ENCODE measurements at regions not wholly inside any gene's neighbourhood (a gene's known extent, or its start where the extent isn't known, plus 50 kb on each side); places are given as distances from the start of the nearest gene placed in this dataset.

GRCh38 chr10:90504172-90504571, 353.7 kb downstream of the HTR7 start:
- intact Hi-C loops (cut with micrococcal nuclease), result no loop called here
- Mint-ChIP-seq H3K4me3 (no peak overlapping the region), H3K36me3 (no peaks in the 10 kb centered on the region), H3K9me3 (peaks cover 0 to 8% (median 0%) of the 10 kb centered on the region in 11 donors), H3K27ac (no peak overlapping the region), H3K27me3 (peaks cover 0 to 2% (median 0%) of the 10 kb centered on the region in 5 donors), H3K4me1 (no peaks in the 10 kb centered on the region)
- ChIA-PET CTCF (no interaction called here), POLR2A (no interaction called here)
- Histone ChIP-seq H3K27ac (ENCODE audit: low read depth, low read length) (no peak overlapping the region), H3K4me1 (ENCODE audit: control insufficient read depth in 2 of 2, insufficient read depth in 2 of 2, low read length in 2 of 2) (no peaks in the 10 kb centered on the region), H3K4me3 (ENCODE audit: low read length) (no peak overlapping the region), H3K9me3 (ENCODE audit: control insufficient read depth in 2 of 3, low read length in 3 of 3) (no peaks in the 10 kb centered on the region), H3K36me3 (ENCODE audit: control insufficient read depth in 2 of 3, insufficient read depth in 3 of 3, low read length in 3 of 3) (no peaks in the 10 kb centered on the region), H3K27me3 (ENCODE audit: control insufficient read depth in 2 of 2, insufficient read depth in 2 of 2, low read length in 2 of 2) (no peaks in the 10 kb centered on the region)
- no peak for DNase-seq
- no peak for ATAC-seq

GRCh38 chr10:90526721-90527120, 331.1 kb downstream of the HTR7 start:
- intact Hi-C loops (cut with micrococcal nuclease), result no loop called here
- H3K27ac ChIP-seq (ENCODE audit: low read depth, low read length), result no peak overlapping the region
- Mint-ChIP-seq H3K4me3 (no peak overlapping the region), H3K36me3 (no peaks in the 10 kb centered on the region), H3K27me3 (peaks cover 0 to 16% (median 4%) of the 10 kb centered on the region in 5 donors), H3K4me1 (no peaks in the 10 kb centered on the region), H3K27ac (no peak overlapping the region), H3K9me3 (peaks cover 0 to 12% (median 6%) of the 10 kb centered on the region in 11 donors)
- H3K4me3 ChIP-seq (ENCODE audit: low read length), result no peak overlapping the region
- no peaks in the 10 kb centered on the region for H3K4me1 ChIP-seq (ENCODE audit: control insufficient read depth in 2 of 2, insufficient read depth in 2 of 2, low read length in 2 of 2)
- CTCF ChIA-PET, result no interaction called here
- ATAC-seq (no peak), DNase-seq (no peak)
- no peaks in the 10 kb centered on the region for H3K36me3 ChIP-seq (ENCODE audit: control insufficient read depth in 2 of 3, insufficient read depth in 3 of 3, low read length in 3 of 3)
- H3K27me3 ChIP-seq (ENCODE audit: control insufficient read depth in 2 of 2, insufficient read depth in 2 of 2, low read length in 2 of 2), result no peaks in the 10 kb centered on the region
- POLR2A ChIA-PET, result no interaction called here
- no peaks in the 10 kb centered on the region for H3K9me3 ChIP-seq (ENCODE audit: control insufficient read depth in 2 of 3, low read length in 3 of 3)

GRCh38 chr10:90530521-90530920, 327.3 kb downstream of the HTR7 start:
- Mint-ChIP-seq H3K4me3 (no peak overlapping the region), H3K4me1 (no peaks in the 10 kb centered on the region), H3K27ac (no peak overlapping the region), H3K27me3 (peaks cover 0 to 10% (median 2%) of the 10 kb centered on the region in 5 donors), H3K9me3 (peaks cover 0 to 9% (median 3%) of the 10 kb centered on the region in 11 donors), H3K36me3 (no peaks in the 10 kb centered on the region)
- ChIA-PET POLR2A (no interaction called here), CTCF (no interaction called here)
- no peak for ATAC-seq
- no peak overlapping the region for H3K27ac ChIP-seq (ENCODE audit: low read depth, low read length)
- H3K36me3 ChIP-seq (ENCODE audit: control insufficient read depth in 2 of 3, insufficient read depth in 3 of 3, low read length in 3 of 3), result no peaks in the 10 kb centered on the region
- no peaks in the 10 kb centered on the region for H3K9me3 ChIP-seq (ENCODE audit: control insufficient read depth in 2 of 3, low read length in 3 of 3)
- H3K4me3 ChIP-seq (ENCODE audit: low read length), result no peak overlapping the region
- DNase-seq, result no peak
- intact Hi-C loops (cut with micrococcal nuclease), result no loop called here
- no peaks in the 10 kb centered on the region for H3K27me3 ChIP-seq (ENCODE audit: control insufficient read depth in 2 of 2, insufficient read depth in 2 of 2, low read length in 2 of 2)
- no peaks in the 10 kb centered on the region for H3K4me1 ChIP-seq (ENCODE audit: control insufficient read depth in 2 of 2, insufficient read depth in 2 of 2, low read length in 2 of 2)

GRCh38 chr10:90557385-90557784, 300.5 kb downstream of the HTR7 start:
- CTCF ChIA-PET, result no interaction called here
- POLR2A ChIA-PET, result no interaction called here
- H3K27ac ChIP-seq (ENCODE audit: low read depth, low read length), result no peak overlapping the region

GRCh38 chr10:90560331-90560730, 297.5 kb downstream of the HTR7 start:
- ChIA-PET CTCF (no interaction called here), POLR2A (no interaction called here)
- no peak for ATAC-seq
- Mint-ChIP-seq H3K4me1 (no peaks in the 10 kb centered on the region), H3K27me3 (peaks cover 0 to 2% (median 0%) of the 10 kb centered on the region in 5 donors), H3K9me3 (peaks cover 0 to 18% (median 0%) of the 10 kb centered on the region in 11 donors), H3K27ac (no peak overlapping the region), H3K36me3 (no peaks in the 10 kb centered on the region), H3K4me3 (no peak overlapping the region)
- Histone ChIP-seq H3K9me3 (ENCODE audit: control insufficient read depth in 2 of 3, low read length in 3 of 3) (no peaks in the 10 kb centered on the region), H3K4me3 (ENCODE audit: low read length) (no peak overlapping the region), H3K27me3 (ENCODE audit: control insufficient read depth in 2 of 2, insufficient read depth in 2 of 2, low read length in 2 of 2) (no peaks in the 10 kb centered on the region), H3K27ac (ENCODE audit: low read depth, low read length) (no peak overlapping the region), H3K4me1 (ENCODE audit: control insufficient read depth in 2 of 2, insufficient read depth in 2 of 2, low read length in 2 of 2) (no peaks in the 10 kb centered on the region), H3K36me3 (ENCODE audit: control insufficient read depth in 2 of 3, insufficient read depth in 3 of 3, low read length in 3 of 3) (no peaks in the 10 kb centered on the region)
- no peak for DNase-seq
- intact Hi-C loops (cut with micrococcal nuclease), result no loop called here

More at GRCh38 chr10:90557385-90557784, 300.5 kb downstream of the HTR7 start:
- Histone ChIP-seq H3K27me3 (ENCODE audit: control insufficient read depth in 2 of 2, insufficient read depth in 2 of 2, low read length in 2 of 2) (no peaks in the 10 kb centered on the region), H3K36me3 (ENCODE audit: control insufficient read depth in 2 of 3, insufficient read depth in 3 of 3, low read length in 3 of 3) (no peaks in the 10 kb centered on the region), H3K4me3 (ENCODE audit: low read length) (no peak overlapping the region), H3K9me3 (ENCODE audit: control insufficient read depth in 2 of 3, low read length in 3 of 3) (no peaks in the 10 kb centered on the region), H3K4me1 (ENCODE audit: control insufficient read depth in 2 of 2, insufficient read depth in 2 of 2, low read length in 2 of 2) (no peaks in the 10 kb centered on the region)
- no peak for DNase-seq
- peaks cover 0 to 7% (median 4%) of the 10 kb centered on the region in 5 donors for H3K27me3 Mint-ChIP-seq
- no peaks in the 10 kb centered on the region for H3K4me1 Mint-ChIP-seq
- H3K36me3 Mint-ChIP-seq, result no peaks in the 10 kb centered on the region
- no peak for ATAC-seq
- peaks cover 0 to 18% (median 0%) of the 10 kb centered on the region in 11 donors for H3K9me3 Mint-ChIP-seq
- intact Hi-C loops (cut with micrococcal nuclease), result no loop called here
- H3K4me3 Mint-ChIP-seq, result no peak overlapping the region
- no peak overlapping the region for H3K27ac Mint-ChIP-seq

GRCh38 chr10:90561666-90562065, 296.2 kb downstream of the HTR7 start:
- intact Hi-C loops (cut with micrococcal nuclease), result no loop called here

GRCh38 chr10:90571481-90572258, 286.2 kb downstream of the HTR7 start:
- ChIA-PET CTCF (no interaction called here), POLR2A (no interaction called here)
- intact Hi-C loops (cut with micrococcal nuclease), result no loop called here
- no peaks in the 10 kb centered on the region for H3K27me3 ChIP-seq (ENCODE audit: control insufficient read depth in 2 of 2, insufficient read depth in 2 of 2, low read length in 2 of 2)
- H3K27me3 Mint-ChIP-seq, result peaks cover 0 to 10% (median 5%) of the 10 kb centered on the region in 5 donors
- no peaks in the 10 kb centered on the region for H3K4me1 ChIP-seq (ENCODE audit: control insufficient read depth in 2 of 2, insufficient read depth in 2 of 2, low read length in 2 of 2)
- H3K36me3 Mint-ChIP-seq, result no peaks in the 10 kb centered on the region
- H3K27ac ChIP-seq (ENCODE audit: low read depth, low read length), result no peak overlapping the region
- no peak overlapping the region for H3K27ac Mint-ChIP-seq
- no peak overlapping the region for H3K4me3 Mint-ChIP-seq
- no peaks in the 10 kb centered on the region for H3K4me1 Mint-ChIP-seq
- no peaks in the 10 kb centered on the region for H3K9me3 ChIP-seq (ENCODE audit: control insufficient read depth in 2 of 3, low read length in 3 of 3)
- DNase-seq (no peak), ATAC-seq (no peak)
- H3K4me3 ChIP-seq (ENCODE audit: low read length), result no peak overlapping the region
- H3K9me3 Mint-ChIP-seq, result peaks cover 0 to 5% (median 0%) of the 10 kb centered on the region in 11 donors
- no peaks in the 10 kb centered on the region for H3K36me3 ChIP-seq (ENCODE audit: control insufficient read depth in 2 of 3, insufficient read depth in 3 of 3, low read length in 3 of 3)

More at GRCh38 chr10:90561666-90562065, 296.2 kb downstream of the HTR7 start:
- CTCF ChIA-PET, result no interaction called here
- DNase-seq, result no peak
- Histone ChIP-seq H3K9me3 (ENCODE audit: control insufficient read depth in 2 of 3, low read length in 3 of 3) (no peaks in the 10 kb centered on the region), H3K4me3 (ENCODE audit: low read length) (no peak overlapping the region), H3K4me1 (ENCODE audit: control insufficient read depth in 2 of 2, insufficient read depth in 2 of 2, low read length in 2 of 2) (no peaks in the 10 kb centered on the region), H3K27me3 (ENCODE audit: control insufficient read depth in 2 of 2, insufficient read depth in 2 of 2, low read length in 2 of 2) (no peaks in the 10 kb centered on the region), H3K27ac (ENCODE audit: low read depth, low read length) (no peak overlapping the region), H3K36me3 (ENCODE audit: control insufficient read depth in 2 of 3, insufficient read depth in 3 of 3, low read length in 3 of 3) (no peaks in the 10 kb centered on the region)
- Mint-ChIP-seq H3K4me3 (no peak overlapping the region), H3K9me3 (peaks cover 0 to 13% (median 0%) of the 10 kb centered on the region in 11 donors), H3K27ac (no peak overlapping the region), H3K27me3 (no peaks in the 10 kb centered on the region), H3K4me1 (no peaks in the 10 kb centered on the region), H3K36me3 (no peaks in the 10 kb centered on the region)
- no peak for ATAC-seq
- POLR2A ChIA-PET, result no interaction called here
